ENCODE measurements at regions not wholly inside any gene's neighbourhood (a gene's known extent, or its start where the extent isn't known, plus 50 kb on each side); places are given as distances from the start of the nearest gene placed in this dataset.

- ATAC-seq: no peak
- CTCF ChIA-PET: interaction anchor here (0.8 to 1.4 kb wide), 2 partner anchors 26 to 328 kb away, joined by 3 to 5 read pairs; no protein-coding TSS in a partner anchor
- Histone ChIP-seq H3K4me3 (replicated peaks in 1 of 2; ENCODE audit: low read depth in 1 of 2, low read length in 2 of 2) (no peak overlapping the region), H3K79me2 (ENCODE audit: insufficient read depth, low read length) (no peaks in the 10 kb centered on the region), H3K9me2 (ENCODE audit: insufficient read depth) (no peaks in the 10 kb centered on the region), H3K4me2 (ENCODE audit: low read length) (no peak overlapping the region), H3K27ac (ENCODE audit: low read depth, low read length) (no peak overlapping the region), H3K4me1 (ENCODE audit: control insufficient read depth in 1 of 2, insufficient read depth in 2 of 2, low read length in 2 of 2) (no peaks in the 10 kb centered on the region), H2AFZ (ENCODE audit: low read depth, low read length, poor library complexity, severe bottlenecking) (no peak overlapping the region), H3K27me3 (ENCODE audit: insufficient read depth, low read length) (no peaks in the 10 kb centered on the region), H3K36me3 (ENCODE audit: control insufficient read depth in 1 of 2, insufficient read depth in 2 of 2, low read length in 2 of 2) (peaks cover 19% of the 10 kb centered on the region in 2 experiments), H3K9ac (ENCODE audit: low read length) (no peak overlapping the region), H4K20me1 (ENCODE audit: insufficient read depth) (no peaks in the 10 kb centered on the region), H3K9me3 (ENCODE audit: control insufficient read depth in 1 of 2, insufficient read depth in 1 of 2, low read depth in 1 of 2, low read length in 2 of 2) (no peaks in the 10 kb centered on the region)
- TF ChIP-seq YY1 (IDR thresholded peaks at IDR 0.05; ENCODE audit: extremely low read depth, insufficient replicate concordance, low read depth, low read length) (no peak), POLR2A (IDR thresholded peaks at IDR 0.05; ENCODE audit: borderline replicate concordance, extremely low read depth, insufficient read depth, insufficient read length) (no peak), ELF1 (IDR thresholded peaks at IDR 0.05; ENCODE audit: borderline replicate concordance, low read depth) (no peak), RAD21 (IDR thresholded peaks at IDR 0.05; ENCODE audit: low read depth) (no peak), ATF3 (IDR thresholded peaks at IDR 0.05) (no peak), ZFX (IDR thresholded peaks at IDR 0.05) (no peak), SIN3A (IDR thresholded peaks at IDR 0.05; ENCODE audit: low read depth) (no peak), JUND (IDR thresholded peaks at IDR 0.05) (no peak)
- BruUV-seq (replicated peaks): TSS peak; percentile 17
- POLR2A ChIA-PET: interaction anchor here (0.7 kb wide), 1 partner anchor 9 kb away, joined by 5 read pairs; no protein-coding TSS in a partner anchor
- DNase-seq (ENCODE audit: low read depth, low spot score): no peak
- intact Hi-C loops (cut with micrococcal nuclease): no loop called here
- RAD21 ChIA-PET (ENCODE audit: low non-redundant PET in 1 of 2, low total read pairs in 2 of 2, uncharacterized antibody in 2 of 2, unreplicated experiment in 2 of 2): no interaction called here
Observed at GRCh38 chr17:64747938-64748540, 85.9 kb upstream of the SMURF2 start.

DNA sequence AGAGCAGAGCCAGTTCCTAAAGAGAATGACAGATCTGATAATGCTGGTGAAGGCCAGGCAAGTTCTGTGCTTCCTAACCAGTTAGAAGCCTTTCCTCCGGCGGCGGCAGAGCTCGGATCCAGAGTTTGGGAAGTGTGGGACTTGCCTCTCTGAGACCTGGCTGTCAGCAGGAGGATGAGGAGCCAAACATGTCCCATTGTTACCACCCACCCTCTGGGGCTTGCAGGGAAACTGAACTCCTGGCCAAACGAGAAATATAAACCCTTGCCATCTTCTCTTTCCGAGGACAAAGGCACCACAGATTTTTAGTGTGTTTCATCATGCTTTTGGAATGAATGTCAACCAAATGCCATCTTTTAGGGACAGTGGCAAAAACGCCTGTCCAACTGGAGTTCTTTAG is 80.2 kb upstream of the SMURF2 start:
- no peak overlapping the region for H3K9ac ChIP-seq (ENCODE audit: low read length)
- TF ChIP-seq RAD21 (IDR thresholded peaks at IDR 0.05; ENCODE audit: low read depth) (no peak), EZH2phosphoT487 (IDR thresholded peaks at IDR 0.05; ENCODE audit: borderline replicate concordance) (no peak), JUND (IDR thresholded peaks at IDR 0.05) (no peak), ATF3 (IDR thresholded peaks at IDR 0.05) (no peak), FOSL1 (IDR thresholded peaks at IDR 0.05; ENCODE audit: low read depth) (no peak), EZH2 (IDR thresholded peaks at IDR 0.05) (no peak), CTCF (IDR thresholded peaks at IDR 0.05 in 2 of 3, conservative IDR thresholded peaks at IDR 0.05 in 1 of 3; ENCODE audit: borderline replicate concordance in 1 of 3, insufficient read depth in 1 of 3, low read depth in 2 of 3, low read length in 2 of 3) (no peak), YY1 (IDR thresholded peaks at IDR 0.05; ENCODE audit: extremely low read depth, insufficient replicate concordance, low read depth, low read length) (no peak), EGR1 (IDR thresholded peaks at IDR 0.05; ENCODE audit: low read depth) (no peak), CEBPB (IDR thresholded peaks at IDR 0.05; ENCODE audit: low read depth) (no peak), ZBTB33 (IDR thresholded peaks at IDR 0.05; ENCODE audit: extremely low read depth, insufficient replicate concordance, low read length) (no peak), ZNF274 (IDR thresholded peaks at IDR 0.05; ENCODE audit: low read depth, low read length) (no peak), SP1 (IDR thresholded peaks at IDR 0.05; ENCODE audit: low read depth) (no peak)

More for the DNA sequence above, 80.2 kb upstream of the SMURF2 start:
- ChIA-PET RAD21 (ENCODE audit: low non-redundant PET in 1 of 2, low total read pairs in 2 of 2, uncharacterized antibody in 2 of 2, unreplicated experiment in 2 of 2) (no interaction called here), POLR2A (no interaction called here), CTCF (no interaction called here)
- no peak overlapping the region for H3K4me3 ChIP-seq (replicated peaks in 1 of 2; ENCODE audit: low read depth in 1 of 2, low read length in 2 of 2)
- H3K79me2 ChIP-seq (ENCODE audit: insufficient read depth, low read length): no peaks in the 10 kb centered on the region
- H3K4me1 ChIP-seq (ENCODE audit: control insufficient read depth in 1 of 2, insufficient read depth in 2 of 2, low read length in 2 of 2): peaks cover 8 to 20% of the 10 kb centered on the region in 2 experiments; a peak in 3 of 4 replicates
- no peaks in the 10 kb centered on the region for H3K9me3 ChIP-seq (ENCODE audit: control insufficient read depth in 1 of 2, insufficient read depth in 1 of 2, low read depth in 1 of 2, low read length in 2 of 2)
- no peaks in the 10 kb centered on the region for H3K9me2 ChIP-seq (ENCODE audit: insufficient read depth)
- no peak for ATAC-seq
- H3K27me3 ChIP-seq (ENCODE audit: insufficient read depth, low read length): no peaks in the 10 kb centered on the region
- no peak overlapping the region for H2AFZ ChIP-seq (ENCODE audit: low read depth, low read length, poor library complexity, severe bottlenecking)
- H3K36me3 ChIP-seq (ENCODE audit: control insufficient read depth in 1 of 2, insufficient read depth in 2 of 2, low read length in 2 of 2): no peaks in the 10 kb centered on the region
- no peaks in the 10 kb centered on the region for H4K20me1 ChIP-seq (ENCODE audit: insufficient read depth)
- no TSS peak for BruUV-seq (replicated peaks)
- no peak for DNase-seq (ENCODE audit: low read depth, low spot score)
- intact Hi-C loops (cut with micrococcal nuclease): no loop called here
- H3K4me2 ChIP-seq (ENCODE audit: low read length): no peak overlapping the region
- H3K27ac ChIP-seq (ENCODE audit: low read depth, low read length): no peak overlapping the region

All from HCT116 (cell line).